ENCODE measurements at regions not wholly inside any gene's neighbourhood (a gene's known extent, or its start where the extent isn't known, plus 50 kb on each side); places are given as distances from the start of the nearest gene placed in this dataset.
A peak's percentile ranks its signal among the peaks of the same experiment; 100 is the strongest.

GRCh38 chr10:90598513-90598912 lies 259.3 kb downstream of the HTR7 start:
- no peak for FAIRE-seq
- no peaks in the 10 kb centered on the region for H3K36me3 ChIP-seq (ENCODE audit: control insufficient read depth in 2 of 3, insufficient read depth in 3 of 3, low read length in 3 of 3)
- H3K4me3 ChIP-seq (ENCODE audit: low read length in 3 of 3), result no peak overlapping the region
- H3K4me1 ChIP-seq (ENCODE audit: control insufficient read depth in 2 of 3, insufficient read depth in 2 of 3, low read depth in 1 of 3, low read length in 3 of 3), result no peaks in the 10 kb centered on the region
- intact Hi-C loops (cut with DNase I), result no loop called here
- H3K27ac ChIP-seq (ENCODE audit: low read depth in 2 of 2, low read length in 2 of 2), result no peak overlapping the region
- TF ChIP-seq, protein P1, sequence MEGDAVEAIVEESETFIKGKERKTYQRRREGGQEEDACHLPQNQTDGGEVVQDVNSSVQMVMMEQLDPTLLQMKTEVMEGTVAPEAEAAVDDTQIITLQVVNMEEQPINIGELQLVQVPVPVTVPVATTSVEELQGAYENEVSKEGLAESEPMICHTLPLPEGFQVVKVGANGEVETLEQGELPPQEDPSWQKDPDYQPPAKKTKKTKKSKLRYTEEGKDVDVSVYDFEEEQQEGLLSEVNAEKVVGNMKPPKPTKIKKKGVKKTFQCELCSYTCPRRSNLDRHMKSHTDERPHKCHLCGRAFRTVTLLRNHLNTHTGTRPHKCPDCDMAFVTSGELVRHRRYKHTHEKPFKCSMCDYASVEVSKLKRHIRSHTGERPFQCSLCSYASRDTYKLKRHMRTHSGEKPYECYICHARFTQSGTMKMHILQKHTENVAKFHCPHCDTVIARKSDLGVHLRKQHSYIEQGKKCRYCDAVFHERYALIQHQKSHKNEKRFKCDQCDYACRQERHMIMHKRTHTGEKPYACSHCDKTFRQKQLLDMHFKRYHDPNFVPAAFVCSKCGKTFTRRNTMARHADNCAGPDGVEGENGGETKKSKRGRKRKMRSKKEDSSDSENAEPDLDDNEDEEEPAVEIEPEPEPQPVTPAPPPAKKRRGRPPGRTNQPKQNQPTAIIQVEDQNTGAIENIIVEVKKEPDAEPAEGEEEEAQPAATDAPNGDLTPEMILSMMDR (IDR thresholded peaks at IDR 0.05; ENCODE audit: borderline replicate concordance, extremely low read depth, insufficient read depth), result no peak
- DNase-seq, result no peak
- no peak overlapping the region for H3K9ac ChIP-seq (ENCODE audit: low read length in 3 of 3)
- no peaks in the 10 kb centered on the region for H3K27me3 ChIP-seq (ENCODE audit: control insufficient read depth, insufficient read depth, low read length)
- no peaks in the 10 kb centered on the region for H3K9me3 ChIP-seq (ENCODE audit: control insufficient read depth in 2 of 3, insufficient read depth in 1 of 3, low read length in 3 of 3)

DNA sequence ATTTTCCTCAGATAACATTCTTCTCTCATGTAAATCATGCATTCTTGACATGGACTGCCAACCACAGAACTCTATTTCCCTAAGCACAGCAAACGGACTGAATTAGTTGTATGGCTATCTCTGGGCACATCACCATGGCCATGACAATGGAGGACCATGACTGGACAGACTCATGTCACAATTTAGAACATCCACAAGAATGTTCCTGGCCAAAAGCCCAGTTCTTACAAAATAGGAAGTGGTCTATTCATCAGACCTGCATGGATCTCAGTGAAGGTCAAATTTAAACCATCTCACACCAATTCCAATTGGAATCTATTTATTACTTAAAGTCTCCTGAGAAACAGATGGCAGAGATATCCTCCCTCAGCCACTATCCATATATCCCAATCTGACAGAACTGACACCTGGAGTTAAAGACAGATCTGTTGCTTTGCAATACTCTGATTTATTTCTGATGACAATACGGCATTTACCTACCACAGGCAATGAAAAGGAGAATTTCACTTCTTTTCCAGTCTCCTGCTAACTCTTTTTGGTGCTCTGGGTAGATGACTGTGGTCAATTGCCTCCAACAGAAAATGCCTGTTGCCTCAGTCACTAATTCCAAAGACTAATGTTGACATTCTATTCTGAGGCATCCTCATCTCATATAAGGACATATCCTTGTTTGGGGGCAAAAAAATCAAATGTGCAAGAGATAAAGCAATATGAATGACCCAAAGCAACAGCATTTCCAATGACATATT lies 254.8 kb downstream of the HTR7 start:
- no peaks in the 10 kb centered on the region for H3K27me3 ChIP-seq (ENCODE audit: control insufficient read depth, insufficient read depth, low read length)
- intact Hi-C loops (cut with DNase I), result no loop called here
- no peak for DNase-seq

DNA sequence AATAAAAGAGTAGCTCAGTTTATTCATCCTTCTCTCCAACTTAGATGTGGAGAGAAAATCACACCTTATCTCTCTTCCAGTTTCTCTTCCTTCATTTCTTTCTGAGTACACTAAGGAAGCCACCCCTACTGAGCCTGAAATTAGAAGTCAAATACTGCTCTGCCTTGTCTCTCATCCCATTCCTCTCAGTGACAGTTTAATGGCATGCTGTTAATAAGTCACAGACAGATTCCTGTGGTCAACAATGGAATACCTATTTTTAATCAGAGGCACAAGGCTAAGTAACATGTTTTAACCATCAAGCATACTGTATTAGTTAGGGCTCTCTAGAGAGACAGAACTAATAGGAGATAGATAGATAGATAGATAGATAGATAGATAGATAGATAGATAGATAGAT lies 253.2 kb downstream of the HTR7 start:
- no peak overlapping the region for H3K9ac ChIP-seq (ENCODE audit: low read length in 3 of 3)
- intact Hi-C loops (cut with DNase I), result no loop called here
- DNase-seq, result peak in 2 of 5 donors; percentile 40 to 57
- H3K4me1 ChIP-seq (ENCODE audit: control insufficient read depth in 2 of 3, insufficient read depth in 2 of 3, low read depth in 1 of 3, low read length in 3 of 3), result no peaks in the 10 kb centered on the region
- no peaks in the 10 kb centered on the region for H3K9me3 ChIP-seq (ENCODE audit: control insufficient read depth in 2 of 3, insufficient read depth in 1 of 3, low read length in 3 of 3)
- no peaks in the 10 kb centered on the region for H3K36me3 ChIP-seq (ENCODE audit: control insufficient read depth in 2 of 3, insufficient read depth in 3 of 3, low read length in 3 of 3)
- no peak for FAIRE-seq
- no peaks in the 10 kb centered on the region for H3K27me3 ChIP-seq (ENCODE audit: control insufficient read depth, insufficient read depth, low read length)
- H3K4me3 ChIP-seq (ENCODE audit: low read length in 3 of 3), result no peak overlapping the region
- TF ChIP-seq, protein P1 (IDR thresholded peaks at IDR 0.05; ENCODE audit: borderline replicate concordance, extremely low read depth, insufficient read depth), result no peak
- H3K27ac ChIP-seq (ENCODE audit: low read depth in 2 of 2, low read length in 2 of 2), result no peak overlapping the region

More for the DNA sequence above, 254.8 kb downstream of the HTR7 start:
- TF ChIP-seq, protein P1 (IDR thresholded peaks at IDR 0.05; ENCODE audit: borderline replicate concordance, extremely low read depth, insufficient read depth), result no peak
- no peak for FAIRE-seq
- Histone ChIP-seq H3K27ac (ENCODE audit: low read depth in 2 of 2, low read length in 2 of 2) (no peak overlapping the region), H3K4me3 (ENCODE audit: low read length in 3 of 3) (no peak overlapping the region), H3K9me3 (ENCODE audit: control insufficient read depth in 2 of 3, insufficient read depth in 1 of 3, low read length in 3 of 3) (no peaks in the 10 kb centered on the region), H3K4me1 (ENCODE audit: control insufficient read depth in 2 of 3, insufficient read depth in 2 of 3, low read depth in 1 of 3, low read length in 3 of 3) (no peaks in the 10 kb centered on the region), H3K36me3 (ENCODE audit: control insufficient read depth in 2 of 3, insufficient read depth in 3 of 3, low read length in 3 of 3) (no peaks in the 10 kb centered on the region), H3K9ac (ENCODE audit: low read length in 3 of 3) (no peak overlapping the region)

Data from kidney (tissue), 13 donors.